ENCODE measurements at regions not wholly inside any gene's neighbourhood (a gene's known extent, or its start where the extent isn't known, plus 50 kb on each side); places are given as distances from the start of the nearest gene placed in this dataset.

GRCh38 chr19:29449371-29449770 is 76.4 kb upstream of the VSTM2B start:
- DNase-seq (ENCODE audit: extremely low spot score, insufficient read length, low read depth) (no peak), FAIRE-seq (no peak)

DNA sequence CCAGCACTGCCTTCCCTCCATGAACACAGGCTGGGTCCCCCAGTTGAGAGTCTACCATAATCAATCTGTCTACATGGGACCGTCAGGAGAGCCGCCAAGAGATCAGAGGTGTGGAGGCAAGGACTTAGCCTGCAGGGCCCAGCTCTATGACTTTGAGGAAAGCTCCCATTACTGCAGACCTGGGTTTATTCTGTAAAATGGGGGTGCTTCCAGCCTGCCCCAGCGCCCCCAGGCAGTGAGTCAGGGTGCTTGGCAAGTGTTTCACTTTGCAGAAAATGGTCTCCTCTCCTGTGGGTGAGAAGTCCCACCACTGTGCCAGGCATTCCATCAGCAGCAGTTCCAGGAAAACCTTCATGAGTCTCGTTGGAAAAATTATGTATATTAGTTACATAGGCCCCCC is 75.5 kb upstream of the VSTM2B start:
- no peak for DNase-seq (ENCODE audit: extremely low spot score, insufficient read length, low read depth)
- no peak for FAIRE-seq

DNA sequence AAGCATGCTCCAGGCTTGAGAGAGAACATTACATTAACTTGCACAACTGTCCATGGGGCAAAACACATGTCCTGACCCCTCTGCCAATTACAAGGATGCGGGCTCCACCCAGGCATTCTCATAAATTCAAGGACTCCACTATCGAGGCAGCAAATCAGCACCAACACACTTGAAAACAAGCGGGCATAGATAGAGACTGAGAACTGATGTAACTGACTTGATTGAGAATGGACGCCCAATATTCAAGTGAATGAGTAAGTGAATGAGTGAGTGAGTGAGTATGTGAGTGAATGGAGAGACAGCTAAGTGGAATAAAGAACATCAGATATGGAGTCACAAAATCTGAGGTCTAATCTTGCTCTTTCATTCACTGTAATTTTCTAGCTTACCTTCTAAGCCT is 75.0 kb upstream of the VSTM2B start:
- FAIRE-seq = no peak
- no peak for DNase-seq (ENCODE audit: extremely low spot score, insufficient read length, low read depth)

GRCh38 chr19:29454109-29454508 is 71.7 kb upstream of the VSTM2B start:
- FAIRE-seq (no peak), DNase-seq (ENCODE audit: extremely low spot score, insufficient read length, low read depth) (no peak)

DNA sequence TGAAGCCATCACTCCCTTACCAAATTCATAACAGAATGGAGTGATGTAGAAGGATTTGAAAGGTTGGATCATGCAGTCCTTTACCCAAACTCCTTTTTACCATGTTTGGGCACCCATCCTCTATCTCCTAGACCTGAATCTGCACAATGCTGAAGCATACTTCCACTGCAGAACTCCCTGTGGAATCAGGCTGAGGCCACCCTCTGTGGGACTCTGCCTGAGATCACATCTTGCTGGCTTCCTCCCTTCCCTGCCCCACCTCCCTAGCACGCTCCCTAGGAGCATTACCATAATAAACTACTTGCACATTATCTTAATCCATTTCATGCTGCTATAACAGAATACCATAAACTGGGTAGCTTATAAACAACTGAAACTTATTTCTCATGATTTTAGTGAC is 68.4 kb upstream of the VSTM2B start:
- DNase-seq (ENCODE audit: extremely low spot score, insufficient read length, low read depth) = no peak
- no peak for FAIRE-seq

GRCh38 chr19:29467824-29468401 is 57.9 kb upstream of the VSTM2B start:
- DNase-seq (ENCODE audit: extremely low spot score, insufficient read length, low read depth) (no peak), FAIRE-seq (no peak)

GRCh38 chr19:29475469-29475868 is 50.3 kb upstream of the VSTM2B start:
- DNase-seq (ENCODE audit: extremely low spot score, insufficient read length, low read depth) = no peak

More at GRCh38 chr19:29475469-29475868, 50.3 kb upstream of the VSTM2B start:
- FAIRE-seq = no peak

Data from GM18507 (cell line).